Prostate gland (tissue), 2 donors: ENCODE measurements at regions not wholly inside any gene's neighbourhood (a gene's known extent, or its start where the extent isn't known, plus 50 kb on each side); places are given as distances from the start of the nearest gene placed in this dataset.

Source experiments
- DNase-seq: peaks from one replicate; pipeline ENCODE4 v3.0.0-alpha.2; 2019; ENCODE audit warnings: low spot score
- H3K27ac ChIP-seq, 2 donors: fragments of 200-600 bp; sonication (generic); 2 replicates each; pipeline ENCODE4 v1.5.1; 2017 to 2019
- H3K27me3 ChIP-seq: fragments of 200-600 bp; sonication (generic); replicated peaks from 2 replicates; pipeline ENCODE4 v1.5.1; 2019; ENCODE audit not compliant: insufficient read depth
- H3K36me3 ChIP-seq, 2 donors: fragments of 200-600 bp; sonication (generic); 1 replicate in 1 of 2; 2 replicates in 1 of 2; pipeline versions ENCODE4 v1.5.1 to v1.8.1; 2017 to 2019
- H3K4me1 ChIP-seq: fragments of 200-600 bp; sonication (generic); replicated peaks from 2 replicates; pipeline ENCODE4 v1.5.1; 2019
- H3K4me3 ChIP-seq, 2 donors: fragments of 200-600 bp; sonication (generic); 2 replicates each; pipeline ENCODE4 v1.5.1; 2017 to 2019
- H3K9me3 ChIP-seq: fragments of 200-600 bp; sonication (generic); 2 replicates; pipeline ENCODE4 v1.5.1; 2017
- POLR2A ChIP-seq: fragments of 450-650 bp; IDR thresholded peaks from one replicate; pipeline ENCODE4 v1.6.1; 2016; ENCODE audit warnings: antibody characterized with exemption, mild to moderate bottlenecking
- POLR2AphosphoS5 ChIP-seq: sonication (generic); formaldehyde crosslinking; IDR thresholded peaks from one replicate; pipeline ENCODE4 v1.6.1; 2017; ENCODE audit warnings: antibody characterized with exemption
- WGBS: methylation state at CpG from one replicate; pipeline ENCODE4 v1.1.5; 2018; 5-methylcytosine and 5-hydroxymethylcytosine counted together
- intact Hi-C: fragments of 100-400 bp; cut with DNase I; formaldehyde crosslinking; loops from one replicate; pipeline ENCODE4 v1.14.2; 2022
- TF ChIP-seq, protein P1 (sequence below), 4 experiments: fragments of 200-600 bp in 2 of 4; fragments of 450-650 bp in 2 of 4; sonication (generic) in 2 of 4; IDR thresholded peaks; 1 replicate in 3 of 4; 2 replicates in 1 of 4; pipeline ENCODE4 v1.5.1; 2016 to 2019; ENCODE audit warnings: antibody characterized with exemption in 4 of 4, mild to moderate bottlenecking in 2 of 4, moderate library complexity in 2 of 4

- Histone ChIP-seq H3K9me3 (no peaks in the 10 kb centered on the region), H3K4me1 (no peaks in the 10 kb centered on the region), H3K36me3 (no peaks in the 10 kb centered on the region), H3K27me3 (no peaks in the 10 kb centered on the region), H3K4me3 (no peak overlapping the region), H3K27ac (no peak overlapping the region)
- no peak for DNase-seq
- WGBS = 83% methylated on average over 1 of the region's 1 CpG
- TF ChIP-seq POLR2A (no peak), POLR2AphosphoS5 (no peak)
- TF ChIP-seq, protein P1, sequence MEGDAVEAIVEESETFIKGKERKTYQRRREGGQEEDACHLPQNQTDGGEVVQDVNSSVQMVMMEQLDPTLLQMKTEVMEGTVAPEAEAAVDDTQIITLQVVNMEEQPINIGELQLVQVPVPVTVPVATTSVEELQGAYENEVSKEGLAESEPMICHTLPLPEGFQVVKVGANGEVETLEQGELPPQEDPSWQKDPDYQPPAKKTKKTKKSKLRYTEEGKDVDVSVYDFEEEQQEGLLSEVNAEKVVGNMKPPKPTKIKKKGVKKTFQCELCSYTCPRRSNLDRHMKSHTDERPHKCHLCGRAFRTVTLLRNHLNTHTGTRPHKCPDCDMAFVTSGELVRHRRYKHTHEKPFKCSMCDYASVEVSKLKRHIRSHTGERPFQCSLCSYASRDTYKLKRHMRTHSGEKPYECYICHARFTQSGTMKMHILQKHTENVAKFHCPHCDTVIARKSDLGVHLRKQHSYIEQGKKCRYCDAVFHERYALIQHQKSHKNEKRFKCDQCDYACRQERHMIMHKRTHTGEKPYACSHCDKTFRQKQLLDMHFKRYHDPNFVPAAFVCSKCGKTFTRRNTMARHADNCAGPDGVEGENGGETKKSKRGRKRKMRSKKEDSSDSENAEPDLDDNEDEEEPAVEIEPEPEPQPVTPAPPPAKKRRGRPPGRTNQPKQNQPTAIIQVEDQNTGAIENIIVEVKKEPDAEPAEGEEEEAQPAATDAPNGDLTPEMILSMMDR (IDR thresholded peaks at IDR 0.05) = no peak
- intact Hi-C loops = no loop called here
Observed at GRCh38 chr6:158908606-158909005, 89.4 kb upstream of the EZR start.

DNA sequence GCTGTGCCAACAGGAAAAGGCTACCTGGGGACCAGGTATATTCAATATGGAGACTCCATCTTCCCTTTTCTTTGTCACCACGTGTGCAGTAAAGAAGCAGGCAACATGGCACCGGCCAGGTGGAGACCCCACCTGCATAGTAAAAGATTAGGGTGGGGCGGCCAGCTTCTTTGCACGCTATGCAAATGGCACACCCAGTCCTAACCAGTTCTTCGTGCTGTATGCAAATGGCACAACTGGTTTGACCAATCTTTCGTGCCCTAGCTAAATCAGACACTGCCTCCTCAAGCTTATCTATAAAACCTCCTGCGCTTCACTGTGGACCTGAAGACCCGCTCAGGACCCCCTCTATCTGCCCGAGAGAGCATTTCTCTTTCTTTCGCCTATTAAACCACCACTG, 88.8 kb upstream of the EZR start:
- H3K4me1 ChIP-seq = no peaks in the 10 kb centered on the region
- H3K27me3 ChIP-seq = no peaks in the 10 kb centered on the region
- no peak overlapping the region for H3K4me3 ChIP-seq
- H3K27ac ChIP-seq = no peak overlapping the region
- intact Hi-C loops = no loop called here
- TF ChIP-seq POLR2AphosphoS5 = peak; percentile 16
- TF ChIP-seq POLR2A = no peak
- TF ChIP-seq, protein P1 (IDR thresholded peaks at IDR 0.05) = no peak
- WGBS = 59% methylated on average over 10 of the region's 10 CpGs
- DNase-seq = peak; percentile 36
- no peaks in the 10 kb centered on the region for H3K9me3 ChIP-seq
- H3K36me3 ChIP-seq = no peaks in the 10 kb centered on the region

GRCh38 chr6:158906926-158907325, 87.8 kb upstream of the EZR start:
- Histone ChIP-seq H3K27ac (no peak overlapping the region), H3K36me3 (no peaks in the 10 kb centered on the region), H3K4me1 (no peaks in the 10 kb centered on the region), H3K4me3 (no peak overlapping the region), H3K9me3 (no peaks in the 10 kb centered on the region), H3K27me3 (no peaks in the 10 kb centered on the region)
- intact Hi-C loops = no loop called here
- TF ChIP-seq, protein P1 (IDR thresholded peaks at IDR 0.05) = no peak
- TF ChIP-seq POLR2AphosphoS5 (no peak), POLR2A (no peak)
- DNase-seq = no peak
- 80% methylated on average over 4 of the region's 4 CpGs for WGBS

DNA sequence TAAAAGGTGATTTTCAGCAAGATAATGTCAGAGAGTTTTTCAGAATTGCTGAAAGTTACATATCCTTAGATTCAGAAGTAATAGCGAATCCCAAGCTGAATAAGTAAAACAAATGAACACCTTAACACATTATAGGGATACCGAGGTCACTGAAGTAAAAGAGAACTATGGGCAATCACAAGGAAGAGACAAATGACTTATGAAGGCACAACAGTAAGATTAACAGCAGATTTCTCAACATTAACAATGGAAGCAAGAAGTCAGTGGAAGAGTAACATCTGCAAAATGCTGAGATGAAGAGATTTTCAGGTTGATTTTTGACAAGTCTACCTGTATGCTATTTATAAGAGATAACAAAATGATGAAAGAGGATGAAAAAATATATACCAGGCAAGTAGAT, 86.1 kb upstream of the EZR start:
- Histone ChIP-seq H3K9me3 (no peaks in the 10 kb centered on the region), H3K4me1 (no peaks in the 10 kb centered on the region), H3K27me3 (no peaks in the 10 kb centered on the region), H3K27ac (no peak overlapping the region), H3K4me3 (no peak overlapping the region), H3K36me3 (no peaks in the 10 kb centered on the region)
- TF ChIP-seq POLR2A = no peak
- no peak for TF ChIP-seq POLR2AphosphoS5
- TF ChIP-seq, protein P1 (IDR thresholded peaks at IDR 0.05) = no peak
- DNase-seq = no peak
- intact Hi-C loops = no loop called here
- WGBS = 94% methylated on average over 2 of the region's 2 CpGs

DNA sequence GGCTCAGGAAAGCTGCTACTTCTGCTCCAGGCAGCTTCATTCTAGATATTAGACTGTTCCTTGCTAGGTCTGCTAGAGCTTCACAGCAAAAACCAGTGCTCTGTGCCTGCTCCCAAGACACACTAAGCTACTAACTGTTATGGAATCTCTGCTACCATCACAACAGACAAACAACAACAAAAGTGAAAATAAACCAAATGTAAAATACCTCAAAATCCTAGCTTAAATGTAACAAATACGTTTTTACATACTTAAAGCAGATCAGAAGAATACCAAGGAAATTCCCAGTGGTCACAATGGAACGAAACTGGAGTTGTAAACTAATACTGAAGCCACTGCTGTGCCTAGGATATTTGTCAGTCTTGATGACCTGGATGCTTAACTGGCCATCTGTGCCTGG, 84.6 kb upstream of the EZR start:
- H3K27me3 ChIP-seq = no peaks in the 10 kb centered on the region
- 94% methylated on average over 2 of the region's 2 CpGs for WGBS
- intact Hi-C loops = no loop called here
- H3K4me1 ChIP-seq = no peaks in the 10 kb centered on the region
- TF ChIP-seq POLR2AphosphoS5 (no peak), POLR2A (no peak)
- TF ChIP-seq, protein P1 (IDR thresholded peaks at IDR 0.05) = no peak
- H3K27ac ChIP-seq = no peak overlapping the region
- no peaks in the 10 kb centered on the region for H3K9me3 ChIP-seq
- H3K4me3 ChIP-seq = no peak overlapping the region
- DNase-seq = no peak
- no peaks in the 10 kb centered on the region for H3K36me3 ChIP-seq
